Epithelial cell of esophagus (primary cell): ENCODE measurements at regions not wholly inside any gene's neighbourhood (a gene's known extent, or its start where the extent isn't known, plus 50 kb on each side); places are given as distances from the start of the nearest gene placed in this dataset.

Experiments
- DNase-seq: peaks from one replicate; pipeline ENCODE4 v3.0.0; 2010; ENCODE audit warnings: low read depth
- H3K4me3 ChIP-seq: 2 replicates; pipeline ENCODE4 v1.5.1; 2011; ENCODE audit warnings: mild to moderate bottlenecking, low read length, control low read depth
- CTCF ChIP-seq: IDR thresholded peaks from 2 replicates; pipeline ENCODE4 v1.5.1; 2011; ENCODE audit warnings: low read depth, mild to moderate bottlenecking, low read length, control low read depth, inconsistent platforms; ENCODE audit not compliant: insufficient read depth; ENCODE audit errors: missing control alignments

GRCh38 chr4:98712607-98713006 lies 54.2 kb upstream of the TSPAN5 start:
- H3K4me3 ChIP-seq, result no peak overlapping the region
- TF ChIP-seq CTCF, result no peak
- DNase-seq, result no peak

DNA sequence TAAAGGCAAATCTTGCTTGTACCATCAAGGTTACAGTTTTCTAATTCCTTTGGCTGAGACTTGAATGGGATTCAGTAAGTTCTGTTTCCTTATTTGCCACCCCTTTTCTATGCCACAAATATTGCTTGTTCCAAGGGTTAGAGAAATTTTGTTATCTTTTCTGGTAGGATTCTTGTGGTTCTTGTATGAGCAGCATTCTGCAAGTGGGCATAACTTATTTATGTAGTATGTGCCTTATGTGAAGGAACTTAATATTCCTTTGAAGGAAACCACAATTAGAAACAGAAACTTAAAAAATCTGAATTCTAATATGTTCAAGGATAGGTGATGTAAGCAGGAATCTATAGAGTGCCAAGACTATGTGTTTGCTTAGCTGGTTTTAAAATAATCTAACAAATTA lies 53.1 kb upstream of the TSPAN5 start:
- DNase-seq, result no peak
- no peak for TF ChIP-seq CTCF

GRCh38 chr4:98710831-98711230 lies 52.4 kb upstream of the TSPAN5 start:
- no peak for TF ChIP-seq CTCF
- DNase-seq, result no peak
- H3K4me3 ChIP-seq, result no peak overlapping the region

More for the DNA sequence above, 53.1 kb upstream of the TSPAN5 start:
- H3K4me3 ChIP-seq, result no peak overlapping the region
